GM18507 (cell line): ENCODE measurements at regions not wholly inside any gene's neighbourhood (a gene's known extent, or its start where the extent isn't known, plus 50 kb on each side); places are given as distances from the start of the nearest gene placed in this dataset.

ENCODE experiments used
- DNase-seq: peaks from one replicate; pipeline ENCODE4 v3.0.0; 2011; ENCODE audit warnings: low read depth; ENCODE audit not compliant: insufficient read length; ENCODE audit errors: extremely low spot score
- FAIRE-seq: peaks from 2 replicates; lab custom pipeline; 2011; peaks lifted over from hg19 to GRCh38; lab: Jason Lieb, UNC

DNA sequence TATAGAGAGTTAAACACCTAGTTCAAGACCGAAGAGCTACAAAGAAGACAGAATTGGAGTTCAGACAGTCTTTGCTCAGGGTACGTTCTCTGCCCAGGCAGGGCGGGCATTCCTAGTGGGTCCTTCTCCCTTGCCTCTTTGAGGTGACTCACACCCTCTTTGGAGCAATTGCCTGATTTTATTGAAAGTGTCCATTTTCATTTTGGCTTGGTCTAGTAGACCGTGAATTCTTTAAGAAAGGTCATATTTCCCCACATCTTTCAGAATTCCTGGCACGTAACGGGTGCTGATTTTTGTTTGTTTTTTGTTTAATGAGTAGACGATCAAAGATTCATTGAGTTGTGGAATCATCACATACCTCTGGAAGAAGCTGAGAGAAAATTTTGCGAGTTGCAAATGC, 871.5 kb downstream of the RNF144A start:
- DNase-seq (no peak), FAIRE-seq (no peak)

DNA sequence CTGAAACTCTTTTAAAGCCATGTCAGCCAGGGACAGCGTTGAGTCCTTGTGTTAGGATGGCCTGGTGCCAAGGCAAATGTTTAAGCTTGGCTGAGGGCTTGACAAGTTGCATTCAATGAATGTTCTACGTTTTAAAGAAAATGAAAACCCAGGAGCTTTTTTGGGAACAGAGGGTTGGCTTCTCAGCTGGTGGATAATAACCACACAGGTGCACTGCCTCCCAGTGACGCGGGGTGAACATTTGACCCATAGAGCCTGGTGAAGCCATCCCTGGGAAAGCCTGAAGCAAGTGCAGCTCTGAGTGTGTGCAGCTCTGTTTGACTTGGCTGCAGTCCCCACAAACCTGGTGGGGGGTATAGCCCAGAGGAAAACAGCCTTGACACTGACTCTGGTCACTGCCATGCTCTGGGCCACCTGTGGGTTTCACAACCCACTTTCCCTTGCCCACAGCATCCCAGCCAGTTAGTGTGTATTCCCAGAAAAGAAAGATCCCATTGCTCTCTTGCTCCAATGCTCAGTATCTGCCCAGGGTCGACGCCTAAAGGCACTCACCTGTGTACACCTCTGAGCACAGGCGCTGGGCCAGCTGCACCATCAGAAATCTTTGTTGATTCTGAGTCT, 874.9 kb downstream of the RNF144A start:
- FAIRE-seq (no peak), DNase-seq (no peak)

DNA sequence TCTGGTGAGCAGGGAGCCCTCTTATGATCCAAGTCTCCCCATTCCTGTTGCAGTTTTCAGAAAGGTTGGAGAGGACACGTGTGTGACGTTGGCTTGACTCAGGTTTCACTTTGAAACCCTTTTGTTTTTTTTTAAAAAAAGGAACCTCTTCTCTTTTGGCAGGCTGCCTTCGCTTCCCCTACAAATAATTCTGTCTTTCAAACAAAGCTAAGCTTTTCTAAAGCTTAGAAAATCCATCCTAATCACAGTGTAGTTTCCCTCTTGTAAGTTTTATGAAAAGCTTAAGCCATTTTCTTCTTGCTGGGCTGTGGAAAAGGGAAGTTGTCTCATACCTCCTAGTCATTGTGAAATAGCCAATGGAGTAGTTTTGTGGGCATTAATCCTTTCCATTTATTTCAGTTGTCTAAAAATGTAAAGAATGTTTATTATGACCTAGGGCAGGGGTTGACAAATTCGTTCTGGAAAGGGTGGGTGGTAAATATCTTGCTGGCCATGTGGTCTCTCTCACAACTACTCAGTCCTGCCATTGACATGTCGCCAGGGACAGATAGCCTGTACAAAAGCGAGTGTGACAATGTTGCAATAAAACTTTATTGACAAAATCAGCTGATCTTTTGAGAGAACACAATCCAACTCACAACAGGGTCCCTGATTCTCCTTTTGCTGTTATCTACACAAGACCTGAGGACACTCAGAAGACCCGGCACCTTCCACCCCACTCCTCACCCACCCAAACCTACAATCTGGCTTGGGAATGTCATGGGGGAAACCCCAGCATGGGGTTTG, 878.8 kb downstream of the RNF144A start:
- no peak for FAIRE-seq

DNA sequence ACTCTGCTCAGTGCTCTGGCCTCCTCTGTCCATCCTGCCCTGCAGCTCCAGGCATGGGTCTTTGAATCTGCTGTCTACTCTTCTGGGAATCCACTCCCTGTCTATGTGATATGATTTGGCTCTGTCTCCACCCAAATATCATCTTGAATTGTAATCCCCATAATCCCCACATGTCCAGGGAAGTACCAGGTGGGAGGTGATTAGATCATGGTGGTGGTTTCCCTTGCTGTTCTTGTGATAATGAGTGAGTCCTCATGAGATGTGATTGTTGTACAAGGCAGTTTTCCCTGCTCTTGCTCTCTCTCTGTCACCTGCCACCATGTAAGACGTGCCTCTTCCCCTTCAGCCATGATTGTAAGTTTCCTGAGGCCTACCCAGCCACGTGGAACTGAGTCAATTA, 881.8 kb upstream of the ID2 start:
- FAIRE-seq (no peak), DNase-seq (no peak)

More for the DNA sequence above, 878.8 kb downstream of the RNF144A start:
- DNase-seq, result no peak

DNA sequence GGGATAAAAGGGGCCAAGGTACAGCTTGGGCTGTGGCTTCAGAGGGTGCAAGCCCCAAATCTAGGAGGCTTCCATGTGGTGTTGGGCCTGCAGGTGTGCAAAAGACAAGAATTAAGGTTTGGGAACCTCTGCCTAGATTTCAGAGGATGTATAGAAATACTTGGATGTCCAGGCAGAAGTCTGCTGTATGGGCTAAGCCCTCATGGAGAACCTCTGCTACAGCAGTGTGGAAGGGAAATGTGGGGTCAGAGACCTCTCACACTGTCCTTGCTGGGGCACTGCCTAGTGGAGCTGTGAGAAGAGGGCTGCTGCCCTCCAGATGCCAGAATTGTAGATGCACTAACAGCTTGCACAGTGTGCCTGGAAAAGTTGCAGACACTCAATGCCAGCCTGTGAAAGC, 880.6 kb upstream of the ID2 start:
- no peak for DNase-seq
- no peak for FAIRE-seq

DNA sequence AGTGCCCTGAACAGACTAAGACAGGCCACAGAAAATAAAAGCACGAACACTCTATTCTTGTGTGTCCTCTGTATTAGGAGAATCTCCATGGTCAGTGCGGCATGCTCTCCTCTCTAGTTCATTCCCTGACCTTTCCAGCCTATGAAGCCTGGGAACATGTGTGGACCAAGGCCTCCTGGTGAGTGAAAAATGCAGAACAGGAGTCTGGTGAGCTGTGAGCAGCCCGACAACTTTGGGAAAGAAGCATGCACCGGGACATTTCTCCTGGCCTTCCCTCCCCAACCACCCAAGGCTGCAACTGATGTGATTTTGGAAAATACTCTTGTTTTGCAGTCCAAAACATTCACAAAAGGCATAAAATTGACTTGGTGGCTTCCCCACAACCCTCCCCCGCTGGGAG, 878.3 kb upstream of the ID2 start:
- no peak for FAIRE-seq
- no peak for DNase-seq

DNA sequence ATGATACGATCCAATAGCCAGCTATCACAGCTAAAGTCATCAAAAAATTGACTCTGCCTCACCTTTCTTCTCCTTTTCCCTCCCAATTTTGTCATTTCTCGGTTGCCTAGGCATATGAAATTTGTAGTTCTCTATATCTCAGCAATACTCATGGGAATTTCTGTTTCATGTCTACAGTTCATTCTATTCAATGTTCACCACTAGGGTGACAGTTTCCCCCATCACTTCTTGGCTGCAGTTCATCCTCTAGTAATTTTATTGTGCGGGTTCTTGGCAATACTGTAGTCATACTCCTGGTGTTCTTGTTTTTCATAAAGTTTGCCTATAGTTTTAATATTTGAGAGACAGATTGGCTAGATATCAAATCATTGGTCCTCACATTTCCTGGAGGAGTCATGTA, 872.2 kb upstream of the ID2 start:
- no peak for DNase-seq
- FAIRE-seq, result no peak

DNA sequence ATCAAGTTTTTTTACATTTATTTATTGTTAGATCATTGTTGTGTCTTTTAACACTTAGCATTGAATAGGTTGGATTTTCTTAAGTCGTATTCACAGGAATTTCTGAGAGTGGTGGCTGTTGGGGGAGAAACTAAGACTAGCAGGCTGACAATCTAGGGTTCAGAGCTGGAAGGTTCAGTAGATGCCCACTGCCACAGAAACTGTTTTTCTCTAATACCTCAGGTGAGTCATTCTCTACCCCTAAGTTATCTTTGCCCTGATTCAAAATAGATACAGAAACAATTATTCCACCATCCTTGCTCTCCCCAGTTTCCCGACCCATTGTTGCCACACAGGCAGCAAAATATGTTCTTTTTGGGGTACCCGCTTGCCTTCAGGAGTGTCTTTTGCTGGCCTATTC, 870.8 kb upstream of the ID2 start:
- DNase-seq (no peak), FAIRE-seq (no peak)

DNA sequence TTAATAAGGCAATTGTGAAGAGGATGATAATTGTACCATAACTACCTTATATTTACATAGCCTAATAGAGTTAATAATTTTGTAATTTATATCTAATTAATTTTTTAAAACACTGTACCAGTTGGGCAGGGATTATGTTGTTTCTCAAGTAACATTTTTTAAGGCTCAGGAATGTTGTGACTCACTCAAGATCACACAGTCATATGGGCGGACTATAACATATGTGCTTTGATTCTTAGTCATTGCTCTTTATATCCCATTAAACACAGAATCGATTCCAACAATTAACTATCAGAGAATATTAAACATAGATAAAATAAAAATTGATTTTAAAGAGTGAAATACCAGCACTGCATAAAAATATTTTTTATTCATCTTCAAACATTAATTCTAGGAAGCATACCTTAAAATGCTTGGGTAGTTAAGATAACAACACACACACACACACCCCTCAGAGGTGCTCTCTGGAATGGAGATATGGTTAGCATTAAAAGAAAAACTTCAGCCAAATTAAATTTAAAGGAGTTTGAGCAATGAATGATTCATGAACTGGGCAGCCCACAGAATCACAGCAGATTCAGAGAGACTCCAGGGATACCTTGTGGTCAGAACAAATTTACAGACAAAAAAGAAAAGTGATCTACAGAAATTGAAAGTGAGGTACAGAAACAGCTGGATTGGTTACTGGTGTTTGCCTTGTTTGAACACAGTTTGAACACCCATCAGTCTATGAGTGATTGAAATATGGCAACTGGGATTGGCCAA, 869.4 kb upstream of the ID2 start:
- FAIRE-seq (no peak), DNase-seq (no peak)

DNA sequence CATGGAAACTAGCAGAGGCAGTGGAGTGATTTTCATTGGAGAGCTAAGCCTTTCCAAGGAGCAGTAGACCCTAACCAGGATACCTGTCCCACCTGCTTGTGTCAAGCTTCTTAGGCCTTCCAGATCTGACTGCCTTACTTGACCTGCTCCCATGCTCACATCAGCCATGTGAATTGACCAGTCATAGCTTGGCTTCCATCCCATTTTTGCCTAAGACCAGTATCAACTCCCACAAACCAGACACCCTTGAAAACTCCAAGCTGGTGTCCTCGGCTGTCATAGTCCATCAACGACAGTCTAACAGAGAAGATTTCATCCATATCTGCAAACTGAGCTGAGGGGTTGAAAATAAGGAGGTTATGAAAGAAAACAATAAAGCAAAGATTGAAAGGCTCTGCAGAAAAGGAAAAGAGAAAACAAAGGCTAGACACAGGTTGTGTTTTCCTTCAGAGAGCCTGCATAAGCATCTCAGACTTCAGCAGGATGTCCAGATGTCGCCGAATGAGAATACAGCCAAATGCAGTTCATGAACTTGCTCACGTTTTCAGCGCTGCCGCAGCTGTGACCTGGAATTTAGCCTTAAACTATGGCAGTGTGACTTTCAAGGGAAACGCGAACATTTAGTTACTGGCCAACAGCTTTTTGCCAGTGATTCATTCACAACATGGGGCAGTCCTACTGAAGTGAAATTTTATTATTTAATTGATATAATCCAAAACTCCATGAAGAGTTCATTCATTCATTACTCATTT, 868.1 kb upstream of the ID2 start:
- DNase-seq (no peak), FAIRE-seq (no peak)

DNA sequence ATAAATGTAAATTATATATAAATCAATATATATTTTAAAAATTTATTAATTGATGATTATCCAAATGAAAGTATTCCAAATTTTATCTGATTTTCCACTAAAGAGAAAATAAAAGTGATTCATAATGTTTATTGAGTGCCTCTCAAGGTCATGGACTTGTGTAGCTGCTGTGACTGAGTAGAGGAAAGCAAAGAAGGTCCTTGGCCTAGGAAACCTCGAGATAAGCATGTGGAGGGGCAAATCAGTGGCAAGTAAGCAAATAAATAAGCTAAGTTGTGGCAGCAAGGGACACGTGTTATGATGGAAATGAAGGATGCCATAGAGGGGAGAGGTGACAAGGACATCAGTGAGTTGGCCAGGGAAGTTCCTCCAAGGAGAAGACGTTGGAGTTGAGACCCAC, 866.1 kb upstream of the ID2 start:
- FAIRE-seq, result no peak
- no peak for DNase-seq

DNA sequence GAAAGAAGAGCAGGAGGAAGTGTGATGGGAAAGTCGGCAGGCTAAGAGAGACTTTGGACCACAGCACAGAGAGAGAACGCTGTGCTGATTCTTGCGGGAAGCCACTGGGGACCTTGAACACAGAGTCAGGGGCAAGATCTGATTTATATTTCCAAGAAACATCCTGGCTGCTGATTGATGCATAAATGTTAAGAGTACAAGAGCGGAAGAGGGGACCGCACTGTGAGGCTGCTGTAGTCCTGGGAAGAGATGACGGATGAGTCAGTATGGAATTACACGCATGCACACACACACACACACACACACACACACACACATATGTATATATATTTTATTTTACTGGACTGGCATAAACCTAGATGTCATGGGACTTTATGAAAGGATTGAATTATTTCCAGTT, 865.6 kb upstream of the ID2 start:
- no peak for FAIRE-seq
- no peak for DNase-seq

DNA sequence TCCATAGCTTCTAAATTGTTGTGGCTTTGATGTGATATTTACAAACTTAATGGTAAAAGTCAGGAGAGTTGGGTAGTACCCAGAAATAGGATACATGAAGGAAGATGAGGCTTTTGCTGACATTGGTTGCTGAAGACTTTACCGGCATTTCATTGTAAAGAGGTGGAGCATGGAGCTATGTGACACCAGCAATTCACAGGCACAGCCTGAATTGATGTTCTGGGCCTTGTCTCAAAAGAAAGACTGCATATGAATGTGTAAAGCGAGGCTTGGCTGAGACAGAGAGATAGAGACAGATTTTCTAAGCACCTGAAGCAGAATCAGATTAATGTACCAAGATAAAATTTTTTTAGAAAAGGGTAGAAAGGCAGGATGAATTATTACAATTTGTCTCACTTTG, 864.9 kb upstream of the ID2 start:
- FAIRE-seq (no peak), DNase-seq (no peak)

DNA sequence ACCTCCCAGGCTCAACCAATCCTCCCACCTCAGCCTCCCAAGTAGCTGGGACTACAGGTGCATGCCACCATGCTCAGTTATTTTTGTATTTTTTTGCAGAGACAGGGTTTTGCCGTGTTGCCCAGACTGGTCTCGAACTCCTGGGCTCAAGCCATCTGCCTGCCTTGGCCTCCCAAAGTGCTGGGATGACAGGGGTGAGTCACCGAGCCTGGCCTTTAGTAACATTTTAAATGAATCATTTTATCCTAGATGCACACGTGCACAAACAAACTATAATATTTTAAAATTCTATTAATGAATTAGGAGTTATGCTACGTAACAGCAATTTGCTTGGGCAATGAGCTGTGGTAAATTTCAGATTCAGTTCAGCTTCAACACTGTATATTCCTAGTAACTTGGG, 862.5 kb upstream of the ID2 start:
- FAIRE-seq, result no peak
- no peak for DNase-seq

DNA sequence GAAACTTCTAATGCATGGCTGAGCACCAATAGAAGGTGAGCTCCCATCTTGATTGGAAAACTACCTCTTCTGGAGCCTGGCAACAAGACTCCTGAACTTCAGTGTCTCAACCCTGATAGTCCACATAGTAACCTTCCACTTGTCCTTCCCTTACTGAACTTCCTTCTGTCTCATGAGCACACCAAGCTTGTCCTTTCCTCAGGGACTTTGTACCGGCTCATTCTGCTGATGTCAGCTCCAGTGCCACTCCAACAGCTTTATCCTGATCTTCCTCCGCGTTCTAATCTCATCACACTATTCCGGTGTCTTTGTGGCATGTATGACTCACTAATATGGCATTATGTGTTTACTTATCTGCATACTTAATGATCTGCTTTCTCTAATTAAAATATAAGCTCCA, 862.0 kb upstream of the ID2 start:
- DNase-seq (no peak), FAIRE-seq (no peak)

DNA sequence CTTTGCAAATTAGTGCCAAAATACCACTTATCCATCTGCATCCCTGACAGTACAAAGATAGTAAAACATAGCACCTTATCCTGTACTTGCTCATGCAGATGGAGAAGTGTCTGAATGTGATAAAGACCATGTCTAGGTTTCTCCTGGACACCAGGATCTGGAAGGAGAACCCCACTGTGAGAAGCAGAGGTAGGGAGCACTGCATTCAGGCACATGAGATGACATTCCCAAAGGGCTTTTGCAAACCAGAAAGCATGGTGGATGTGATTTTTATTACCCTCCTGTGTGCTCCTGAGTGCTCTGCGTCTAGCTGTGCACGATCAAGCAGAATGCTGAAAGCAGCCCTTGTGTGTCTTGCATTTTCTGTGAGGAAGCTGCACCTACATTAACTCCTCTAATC, 857.6 kb upstream of the ID2 start:
- FAIRE-seq, result no peak
- no peak for DNase-seq

DNA sequence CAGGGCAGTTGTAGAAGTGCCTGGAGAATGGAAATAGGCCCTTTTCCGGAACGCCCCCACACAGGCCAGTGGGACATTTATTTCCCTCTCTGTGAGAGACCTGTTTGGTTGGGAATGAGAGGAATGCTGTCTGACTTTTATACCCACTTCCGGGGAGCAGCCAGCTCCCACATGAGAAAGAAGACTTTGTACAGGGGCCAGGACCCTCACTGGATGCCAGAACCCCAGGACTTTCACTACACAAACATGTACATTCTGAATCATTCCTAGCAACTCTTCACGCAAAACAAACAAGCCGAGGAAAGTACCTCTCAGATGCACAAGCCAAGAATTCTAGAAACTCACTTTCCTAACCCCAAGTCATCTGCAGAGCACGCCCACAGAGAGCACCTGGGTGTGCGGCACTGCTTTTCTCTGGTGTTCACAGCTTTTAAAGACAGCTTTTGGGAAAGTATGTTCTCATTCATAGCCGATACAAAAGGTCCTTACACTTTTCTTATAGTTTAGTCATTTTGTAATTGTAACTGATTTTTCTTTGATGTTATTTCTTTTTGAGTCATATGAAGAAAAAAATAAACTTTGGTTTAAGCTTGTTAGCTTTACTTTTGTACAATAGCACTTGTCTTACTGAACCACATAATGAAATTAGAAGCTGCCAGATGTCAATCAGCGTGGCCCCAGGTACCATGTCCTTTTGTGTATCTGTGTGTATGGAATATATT, 856.1 kb upstream of the ID2 start:
- peak; percentile 15 for DNase-seq
- FAIRE-seq, result peak; percentile 86

DNA sequence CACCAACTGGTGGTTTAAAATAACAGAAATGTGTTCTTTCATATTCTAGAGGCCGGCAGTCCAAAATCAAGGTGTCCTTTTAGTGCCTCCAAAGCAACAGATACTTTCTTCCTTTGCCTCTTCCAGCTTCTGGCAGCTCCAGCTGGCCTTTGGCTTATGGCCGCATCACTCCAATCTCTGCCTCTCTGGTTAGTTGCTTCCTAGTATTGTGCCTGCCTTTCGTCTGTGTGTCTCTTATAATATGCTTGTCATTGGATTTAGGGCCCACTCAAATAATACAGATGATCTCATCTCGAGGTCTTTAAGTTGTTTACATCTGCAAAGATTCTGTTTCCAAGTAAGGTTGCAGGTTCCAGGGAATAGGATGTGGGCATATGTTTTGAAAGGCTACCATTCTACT, 855.2 kb upstream of the ID2 start:
- DNase-seq (no peak), FAIRE-seq (no peak)

DNA sequence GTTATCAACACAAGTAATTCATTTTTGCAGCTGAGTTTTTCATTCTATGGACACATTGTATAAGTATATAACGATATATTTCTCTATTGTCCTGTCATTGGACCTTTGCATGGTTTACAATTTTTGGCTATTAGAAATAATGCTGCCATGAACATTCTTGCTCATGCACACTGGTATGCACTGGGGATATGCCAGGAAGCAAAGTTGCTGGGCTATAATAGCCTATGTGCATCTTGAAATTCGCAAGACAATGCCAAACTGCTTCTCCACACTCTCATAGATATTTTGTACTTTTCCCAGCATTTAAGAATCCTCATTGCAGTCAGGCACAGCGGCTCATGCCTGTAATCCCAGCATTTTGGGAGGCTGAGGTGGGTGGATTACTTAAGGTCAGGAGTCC, 852.6 kb upstream of the ID2 start:
- no peak for FAIRE-seq
- no peak for DNase-seq

DNA sequence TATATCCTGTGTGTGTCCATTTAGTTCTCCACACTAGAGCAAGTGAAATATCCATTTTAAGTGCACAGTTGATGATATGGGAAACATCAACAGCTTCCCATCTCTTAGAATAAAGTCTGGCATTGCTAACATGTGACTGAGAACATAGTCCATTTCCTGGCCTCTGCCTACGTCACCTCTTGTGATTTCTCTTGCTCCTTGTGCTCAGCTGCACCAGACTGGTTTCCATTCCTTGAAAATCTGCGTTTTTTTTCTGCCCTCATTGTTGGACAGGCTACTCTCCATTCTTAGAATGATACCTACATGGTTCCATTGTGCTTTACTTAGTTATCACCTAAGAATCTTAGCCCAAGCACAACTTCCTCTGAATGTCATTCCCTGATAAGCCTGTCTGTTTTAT, 851.2 kb upstream of the ID2 start:
- FAIRE-seq (no peak), DNase-seq (no peak)
